ENCODE measurements at regions not wholly inside any gene's neighbourhood (a gene's known extent, or its start where the extent isn't known, plus 50 kb on each side); places are given as distances from the start of the nearest gene placed in this dataset.

DNA sequence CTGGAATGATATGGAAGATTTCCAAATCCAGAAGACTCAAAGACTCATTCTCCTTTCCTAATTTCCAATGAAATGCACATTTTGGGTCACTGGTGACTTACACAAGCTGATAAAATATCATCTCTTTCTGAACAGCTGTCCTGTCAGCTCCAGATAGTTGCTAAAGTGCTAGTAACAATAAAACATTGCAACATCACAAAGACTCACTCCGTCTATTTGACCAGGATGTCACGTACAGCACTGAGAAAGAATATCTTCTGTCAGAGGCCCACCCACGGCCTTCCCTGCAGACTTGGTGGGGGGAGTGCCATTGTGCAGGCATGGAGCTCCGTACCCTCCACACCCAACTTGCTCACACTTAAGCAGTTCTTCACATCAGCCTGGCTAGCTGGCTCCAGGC is 78.9 kb upstream of the EGR2 start:
- TF ChIP-seq, protein P1, sequence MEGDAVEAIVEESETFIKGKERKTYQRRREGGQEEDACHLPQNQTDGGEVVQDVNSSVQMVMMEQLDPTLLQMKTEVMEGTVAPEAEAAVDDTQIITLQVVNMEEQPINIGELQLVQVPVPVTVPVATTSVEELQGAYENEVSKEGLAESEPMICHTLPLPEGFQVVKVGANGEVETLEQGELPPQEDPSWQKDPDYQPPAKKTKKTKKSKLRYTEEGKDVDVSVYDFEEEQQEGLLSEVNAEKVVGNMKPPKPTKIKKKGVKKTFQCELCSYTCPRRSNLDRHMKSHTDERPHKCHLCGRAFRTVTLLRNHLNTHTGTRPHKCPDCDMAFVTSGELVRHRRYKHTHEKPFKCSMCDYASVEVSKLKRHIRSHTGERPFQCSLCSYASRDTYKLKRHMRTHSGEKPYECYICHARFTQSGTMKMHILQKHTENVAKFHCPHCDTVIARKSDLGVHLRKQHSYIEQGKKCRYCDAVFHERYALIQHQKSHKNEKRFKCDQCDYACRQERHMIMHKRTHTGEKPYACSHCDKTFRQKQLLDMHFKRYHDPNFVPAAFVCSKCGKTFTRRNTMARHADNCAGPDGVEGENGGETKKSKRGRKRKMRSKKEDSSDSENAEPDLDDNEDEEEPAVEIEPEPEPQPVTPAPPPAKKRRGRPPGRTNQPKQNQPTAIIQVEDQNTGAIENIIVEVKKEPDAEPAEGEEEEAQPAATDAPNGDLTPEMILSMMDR (IDR thresholded peaks at IDR 0.05; ENCODE audit: low read depth, low read length, missing control alignments) = no peak
- no peak overlapping the region for H3K4me3 ChIP-seq (replicated peaks; ENCODE audit: low read depth, low read length)
- no peak for DNase-seq (ENCODE audit: extremely low read depth, low read depth)

DNA sequence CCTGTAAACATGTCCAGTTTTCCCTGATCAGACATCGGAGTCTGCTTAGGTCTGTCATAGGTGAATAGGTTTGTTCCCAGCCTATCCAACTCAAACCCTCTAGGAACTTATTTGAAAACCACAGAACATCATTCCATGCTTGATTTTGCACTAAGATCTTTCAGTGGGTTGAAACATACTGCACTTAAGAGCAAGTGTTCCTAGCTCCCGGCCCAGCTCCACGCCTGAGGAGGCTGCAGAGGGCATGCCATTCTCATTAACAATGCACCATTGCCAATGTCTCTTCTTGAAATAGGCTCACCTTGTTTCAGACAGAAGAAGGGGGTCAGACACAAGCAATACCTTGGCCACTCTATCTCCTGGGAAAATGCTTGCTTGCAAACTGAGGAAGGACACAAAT is 78.0 kb upstream of the EGR2 start:
- no peak for DNase-seq (ENCODE audit: extremely low read depth, low read depth)
- TF ChIP-seq, protein P1 (IDR thresholded peaks at IDR 0.05; ENCODE audit: low read depth, low read length, missing control alignments) = no peak
- H3K4me3 ChIP-seq (replicated peaks; ENCODE audit: low read depth, low read length) = no peak overlapping the region

DNA sequence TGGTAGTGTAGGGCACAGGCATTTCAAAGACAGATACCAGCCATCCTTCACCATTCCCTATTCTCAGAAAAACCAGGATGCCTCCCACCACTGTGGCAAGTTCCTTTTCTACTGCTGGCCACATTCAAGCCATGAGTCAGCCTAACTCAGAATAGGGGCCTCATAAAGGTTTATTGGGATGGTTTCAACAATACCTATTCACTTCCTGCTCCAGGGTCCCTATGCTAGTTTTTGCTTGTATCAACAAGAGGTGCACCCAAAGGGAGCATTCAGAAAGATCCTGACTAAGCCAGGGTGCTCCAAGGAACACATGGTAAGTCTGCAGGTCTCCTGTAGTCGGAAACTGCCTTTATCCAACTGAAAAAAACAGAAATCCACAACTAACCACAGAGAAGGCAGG is 76.9 kb upstream of the EGR2 start:
- no peak for DNase-seq (ENCODE audit: extremely low read depth, low read depth)
- TF ChIP-seq, protein P1 (IDR thresholded peaks at IDR 0.05; ENCODE audit: low read depth, low read length, missing control alignments) = no peak
- no peak overlapping the region for H3K4me3 ChIP-seq (replicated peaks; ENCODE audit: low read depth, low read length)

GRCh38 chr10:62890395-62890794 is 74.2 kb upstream of the EGR2 start:
- TF ChIP-seq, protein P1 (IDR thresholded peaks at IDR 0.05; ENCODE audit: low read depth, low read length, missing control alignments) = no peak
- no peak overlapping the region for H3K4me3 ChIP-seq (replicated peaks; ENCODE audit: low read depth, low read length)
- no peak for DNase-seq (ENCODE audit: extremely low read depth, low read depth)

- TF ChIP-seq, protein P1 (IDR thresholded peaks at IDR 0.05; ENCODE audit: low read depth, low read length, missing control alignments) = no peak
- no peak overlapping the region for H3K4me3 ChIP-seq (replicated peaks; ENCODE audit: low read depth, low read length)
- no peak for DNase-seq (ENCODE audit: extremely low read depth, low read depth)
Measured at GRCh38 chr10:62887642-62888041, 71.5 kb upstream of the EGR2 start.

DNA sequence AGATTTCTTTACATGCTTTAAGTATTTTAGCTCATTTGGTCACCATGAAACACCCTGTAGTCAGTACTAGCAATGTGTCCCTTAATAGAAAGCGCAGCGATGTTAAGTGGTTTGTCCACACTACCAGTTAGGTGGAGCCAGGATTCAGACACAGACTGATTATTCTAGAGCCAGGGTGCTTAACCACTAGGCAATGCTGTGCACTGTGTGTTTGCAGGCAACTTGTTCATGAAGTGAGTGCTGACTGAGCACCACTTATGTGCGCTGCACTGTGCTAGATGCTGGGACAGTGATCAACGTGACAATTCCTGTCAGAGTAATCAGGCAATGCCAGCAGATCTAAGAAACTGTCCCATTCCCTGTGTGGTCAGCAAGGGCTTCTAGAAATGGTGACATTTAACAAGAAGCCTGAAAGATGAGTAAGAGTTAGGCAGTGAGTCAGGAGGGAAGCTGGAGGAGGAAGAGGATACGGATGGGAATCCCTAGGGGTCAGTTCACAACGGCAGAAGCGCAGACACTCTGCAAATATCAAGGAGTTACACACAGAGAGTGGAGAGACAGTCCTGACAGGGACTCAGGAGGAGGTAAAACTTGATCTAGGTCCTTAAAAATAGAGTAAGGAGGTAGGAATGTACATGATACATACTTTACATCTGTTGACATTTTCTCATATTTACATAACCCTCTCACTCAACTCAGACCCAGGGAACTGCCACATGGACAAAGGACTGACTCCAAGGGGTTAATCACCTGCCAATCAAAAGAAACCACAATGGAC is 69.7 kb upstream of the EGR2 start:
- no peak overlapping the region for H3K4me3 ChIP-seq (replicated peaks; ENCODE audit: low read depth, low read length)
- no peak for DNase-seq (ENCODE audit: extremely low read depth, low read depth)

More for the DNA sequence above, 69.7 kb upstream of the EGR2 start:
- TF ChIP-seq, protein P1 (IDR thresholded peaks at IDR 0.05; ENCODE audit: low read depth, low read length, missing control alignments) = no peak
